Progenitor cell of endocrine pancreas (in vitro differentiated cells): ENCODE measurements at regions not wholly inside any gene's neighbourhood (a gene's known extent, or its start where the extent isn't known, plus 50 kb on each side); places are given as distances from the start of the nearest gene placed in this dataset.
"Not testable (repeated sequence)": the region's sequence is repeated elsewhere in the genome, so short reads cannot be mapped to it uniquely, and the experiment has no call there.

ENCODE experiments used
- DNase-seq: peaks from one replicate; pipeline ENCODE4 v3.0.0; 2021; ENCODE audit warnings: low spot score; ENCODE audit not compliant: unreplicated experiment
- H3K27ac Mint-ChIP-seq: 2 replicates; pipeline ENCODE4 v1.8.0; 2021; ENCODE audit warnings: mild to moderate bottlenecking, moderate library complexity, mixed read lengths
- H3K27me3 Mint-ChIP-seq: 2 replicates; pipeline ENCODE4 v1.8.0; 2021; ENCODE audit warnings: mixed read lengths
- H3K36me3 Mint-ChIP-seq: 2 replicates; pipeline ENCODE4 v1.8.0; 2022; ENCODE audit warnings: mixed read lengths; ENCODE audit not compliant: insufficient read depth
- H3K4me1 Mint-ChIP-seq: 2 replicates; pipeline ENCODE4 v1.8.0; 2021; ENCODE audit warnings: low read depth, mixed read lengths
- H3K4me3 Mint-ChIP-seq: 2 replicates; pipeline ENCODE4 v1.8.0; 2021; ENCODE audit warnings: low read depth, mild to moderate bottlenecking, moderate library complexity, mixed read lengths
- H3K9me3 Mint-ChIP-seq: 2 replicates; pipeline ENCODE4 v1.8.0; 2021; ENCODE audit warnings: low read depth, mixed read lengths
- TF ChIP-seq, protein P1 (sequence below): fragments of 200-600 bp; sonication (generic); IDR thresholded peaks from one replicate; pipeline ENCODE4 v1.5.0; 2021; ENCODE audit warnings: antibody characterized with exemption, mild to moderate bottlenecking; ENCODE audit not compliant: unreplicated experiment

DNA sequence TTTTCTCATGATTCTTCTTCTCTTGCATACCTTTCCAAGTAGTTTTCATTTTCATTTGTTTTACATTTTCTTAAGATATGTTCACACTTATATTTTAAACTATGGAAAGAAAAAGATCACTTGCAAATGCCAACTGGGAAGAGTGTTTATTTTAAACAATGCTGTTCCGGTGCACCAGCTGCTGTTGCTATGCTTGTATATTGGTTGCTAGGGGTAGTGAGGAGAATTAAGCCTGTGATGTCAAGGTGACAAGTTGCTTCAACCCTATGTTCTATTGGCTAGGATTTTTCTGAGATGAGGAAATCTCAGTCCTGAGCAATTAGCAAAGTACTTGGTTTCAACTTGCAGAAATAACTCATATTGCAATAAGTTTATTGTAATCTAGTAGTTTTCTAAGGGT, 500.1 kb downstream of the MFSD1 start:
- H3K27me3 Mint-ChIP-seq, result peaks cover 5% of the 10 kb centered on the region
- H3K27ac Mint-ChIP-seq, result no peak overlapping the region
- H3K9me3 Mint-ChIP-seq, result peaks cover 5% of the 10 kb centered on the region
- DNase-seq, result no peak
- TF ChIP-seq, protein P1, sequence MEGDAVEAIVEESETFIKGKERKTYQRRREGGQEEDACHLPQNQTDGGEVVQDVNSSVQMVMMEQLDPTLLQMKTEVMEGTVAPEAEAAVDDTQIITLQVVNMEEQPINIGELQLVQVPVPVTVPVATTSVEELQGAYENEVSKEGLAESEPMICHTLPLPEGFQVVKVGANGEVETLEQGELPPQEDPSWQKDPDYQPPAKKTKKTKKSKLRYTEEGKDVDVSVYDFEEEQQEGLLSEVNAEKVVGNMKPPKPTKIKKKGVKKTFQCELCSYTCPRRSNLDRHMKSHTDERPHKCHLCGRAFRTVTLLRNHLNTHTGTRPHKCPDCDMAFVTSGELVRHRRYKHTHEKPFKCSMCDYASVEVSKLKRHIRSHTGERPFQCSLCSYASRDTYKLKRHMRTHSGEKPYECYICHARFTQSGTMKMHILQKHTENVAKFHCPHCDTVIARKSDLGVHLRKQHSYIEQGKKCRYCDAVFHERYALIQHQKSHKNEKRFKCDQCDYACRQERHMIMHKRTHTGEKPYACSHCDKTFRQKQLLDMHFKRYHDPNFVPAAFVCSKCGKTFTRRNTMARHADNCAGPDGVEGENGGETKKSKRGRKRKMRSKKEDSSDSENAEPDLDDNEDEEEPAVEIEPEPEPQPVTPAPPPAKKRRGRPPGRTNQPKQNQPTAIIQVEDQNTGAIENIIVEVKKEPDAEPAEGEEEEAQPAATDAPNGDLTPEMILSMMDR, result no peak
- H3K36me3 Mint-ChIP-seq, result no peaks in the 10 kb centered on the region
- no peak overlapping the region for H3K4me3 Mint-ChIP-seq
- peaks cover 4% of the 10 kb centered on the region for H3K4me1 Mint-ChIP-seq

DNA sequence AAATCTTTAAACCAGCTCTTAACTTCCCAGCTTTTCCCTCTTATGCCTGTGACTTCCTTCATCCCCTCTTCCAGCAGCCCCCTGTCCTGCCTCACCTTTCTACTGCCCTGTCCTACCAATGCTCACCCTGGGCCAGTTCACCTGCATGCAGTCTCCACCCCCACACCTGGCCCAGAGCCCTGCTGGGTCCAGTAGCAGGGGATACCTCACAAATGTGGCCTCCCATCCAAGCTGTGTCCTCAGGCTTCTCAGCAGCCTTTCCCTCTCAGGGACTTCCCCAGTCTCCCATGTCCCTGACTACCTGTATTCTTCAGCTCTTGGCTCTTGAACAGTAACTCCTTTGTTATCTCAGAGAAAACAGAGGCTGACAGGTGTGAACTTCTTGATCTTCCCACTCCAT, 503.2 kb downstream of the MFSD1 start:
- no peak overlapping the region for H3K27ac Mint-ChIP-seq
- no peak overlapping the region for H3K4me3 Mint-ChIP-seq
- peaks cover 4% of the 10 kb centered on the region for H3K4me1 Mint-ChIP-seq
- H3K36me3 Mint-ChIP-seq, result no peaks in the 10 kb centered on the region
- TF ChIP-seq, protein P1, result no peak
- DNase-seq, result no peak
- H3K27me3 Mint-ChIP-seq, result peaks cover 8% of the 10 kb centered on the region
- H3K9me3 Mint-ChIP-seq, result peaks cover 5% of the 10 kb centered on the region

DNA sequence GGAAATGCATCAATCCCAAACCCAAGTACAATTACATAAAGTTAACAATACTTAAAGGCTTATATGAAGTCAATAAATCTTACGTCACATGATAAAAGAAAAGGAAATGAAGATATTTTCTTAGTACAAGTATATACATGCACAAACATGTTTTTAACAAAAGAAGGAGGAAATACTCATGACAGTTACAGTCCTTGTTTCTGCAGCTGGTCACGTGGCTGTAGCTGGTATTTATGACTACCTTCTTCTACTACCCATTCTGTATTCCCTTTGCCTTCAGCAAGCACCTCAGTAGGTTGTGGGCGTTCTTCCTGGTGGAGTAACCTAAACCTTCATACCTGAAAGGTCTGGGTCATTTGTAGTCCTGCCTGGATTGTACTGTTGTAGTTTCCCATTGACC, 514.9 kb downstream of the MFSD1 start:
- H3K4me1 Mint-ChIP-seq, result peaks cover 11% of the 10 kb centered on the region
- DNase-seq, H3K27me3 Mint-ChIP-seq, H3K4me3 Mint-ChIP-seq, H3K36me3 Mint-ChIP-seq, H3K9me3 Mint-ChIP-seq, H3K27ac Mint-ChIP-seq: not testable (repeated sequence)

DNA sequence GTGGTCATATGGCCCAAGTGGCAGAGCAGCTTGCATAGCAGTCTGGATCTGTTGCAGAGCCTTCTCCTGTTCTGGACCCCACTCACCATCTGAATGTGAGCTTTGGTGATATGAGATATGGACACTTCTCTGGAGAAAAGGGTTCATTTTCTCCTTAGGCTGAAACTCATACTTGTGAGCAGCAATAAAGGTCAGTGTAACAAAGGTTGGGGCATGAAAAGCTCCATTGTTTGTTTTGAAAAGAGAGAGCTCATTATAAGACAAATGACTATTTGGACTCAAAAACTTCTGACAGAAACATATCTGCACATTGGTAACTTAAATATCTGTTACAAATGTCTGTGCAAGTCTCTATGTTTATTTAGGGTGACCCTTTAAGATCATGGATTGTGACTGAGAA, 517.3 kb downstream of the MFSD1 start:
- Mint-ChIP-seq H3K9me3 (peaks cover 8% of the 10 kb centered on the region), H3K4me1 (peaks cover 8% of the 10 kb centered on the region), H3K36me3 (no peaks in the 10 kb centered on the region), H3K4me3 (no peak overlapping the region), H3K27me3 (no peaks in the 10 kb centered on the region), H3K27ac (peak overlapping the region; percentile 83)
- DNase-seq, result no peak
- TF ChIP-seq, protein P1, result no peak

DNA sequence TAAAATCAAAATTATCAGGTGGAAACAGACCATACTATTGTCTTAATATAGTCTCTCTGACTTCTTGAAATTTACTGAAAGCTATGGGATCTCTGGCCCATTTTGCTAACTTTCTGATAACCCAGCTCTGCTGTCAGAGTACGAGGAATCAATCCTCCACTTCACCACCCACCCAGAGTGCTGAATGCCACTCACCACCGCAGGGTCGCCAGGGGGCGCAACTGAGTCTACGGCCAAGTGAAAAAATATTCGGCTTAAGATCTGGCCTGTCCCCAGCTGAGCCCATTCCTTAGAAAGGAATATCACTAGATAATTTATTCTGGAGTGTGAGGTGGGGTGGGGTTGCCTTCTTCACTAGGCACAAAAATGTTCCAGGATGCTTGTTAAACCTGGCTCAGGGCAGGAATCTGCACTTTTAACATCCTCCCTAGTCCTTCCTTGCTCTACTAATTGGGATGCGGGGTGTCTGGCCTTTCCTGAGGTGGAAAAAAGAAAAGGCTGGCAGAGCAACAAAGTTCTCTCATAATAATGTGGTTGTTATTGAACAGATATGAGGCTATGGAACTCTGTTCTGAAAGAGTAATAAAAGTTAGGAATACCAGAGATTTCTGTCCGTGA, 520.6 kb downstream of the MFSD1 start:
- DNase-seq, result no peak
- peaks cover 8% of the 10 kb centered on the region for H3K9me3 Mint-ChIP-seq
- H3K36me3 Mint-ChIP-seq, result no peaks in the 10 kb centered on the region
- H3K27me3 Mint-ChIP-seq, result no peaks in the 10 kb centered on the region
- TF ChIP-seq, protein P1, result peak; percentile 61
- no peak overlapping the region for H3K27ac Mint-ChIP-seq
- no peak overlapping the region for H3K4me3 Mint-ChIP-seq
- peaks cover 8% of the 10 kb centered on the region for H3K4me1 Mint-ChIP-seq

DNA sequence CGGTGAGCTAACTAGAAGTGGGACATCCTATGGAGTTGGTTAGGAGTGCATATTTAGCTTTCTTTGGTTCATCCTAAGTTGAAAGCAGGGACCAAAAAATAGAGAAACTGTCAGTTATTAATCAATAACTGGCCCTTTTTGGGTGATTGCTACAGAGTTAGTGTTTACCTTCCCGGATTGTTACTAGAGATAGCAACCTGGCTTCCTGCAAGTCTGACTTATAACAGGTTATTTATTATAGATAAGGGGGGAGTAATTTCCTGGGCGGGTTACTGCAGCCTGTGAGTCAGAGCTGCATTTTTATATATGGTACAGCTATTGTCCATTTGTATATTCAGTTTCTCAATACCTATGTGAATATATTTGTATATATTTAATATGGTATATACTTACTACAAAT, 522.0 kb downstream of the MFSD1 start:
- no peak for DNase-seq
- no peaks in the 10 kb centered on the region for H3K36me3 Mint-ChIP-seq
- H3K27me3 Mint-ChIP-seq, result no peaks in the 10 kb centered on the region

More for the DNA sequence above, 522.0 kb downstream of the MFSD1 start:
- Mint-ChIP-seq H3K4me1 (peaks cover 8% of the 10 kb centered on the region), H3K4me3 (no peak overlapping the region), H3K9me3 (peaks cover 8% of the 10 kb centered on the region), H3K27ac (no peak overlapping the region)
- TF ChIP-seq, protein P1, result no peak
